Lung (tissue), 11 donors: ENCODE measurements at regions not wholly inside any gene's neighbourhood (a gene's known extent, or its start where the extent isn't known, plus 50 kb on each side); places are given as distances from the start of the nearest gene placed in this dataset.

Source experiments
- ATAC-seq: fragments of 200-7000 bp; cut with Tn5 transposase; one replicate; pipeline ENCODE4 v1.9.1; 2020; ENCODE audit warnings: moderate number of reproducible peaks; ENCODE audit not compliant: insufficient read depth, low FRiP score
- DNase-seq, 3 donors: peaks; one replicate each; pipeline ENCODE4 v3.0.0-alpha.2; 2013 to 2017
- H3K27ac ChIP-seq, 2 donors: one replicate each; pipeline ENCODE4 v1.5.1; 2013; ENCODE audit warnings: mild to moderate bottlenecking in 2 of 2, moderate library complexity in 2 of 2, control low read depth in 1 of 2, inconsistent platforms in 1 of 2, low read depth in 1 of 2, low read length in 1 of 2
- H3K27me3 ChIP-seq, 3 donors: one replicate each; pipeline ENCODE4 v1.5.1; 2013; ENCODE audit warnings: low read length in 2 of 3; ENCODE audit not compliant: control insufficient read depth in 3 of 3, insufficient read depth in 3 of 3
- H3K36me3 ChIP-seq, 4 donors: one replicate each; pipeline ENCODE4 v1.5.1; 2013; ENCODE audit warnings: low read length in 4 of 4, mild to moderate bottlenecking in 1 of 4, moderate library complexity in 1 of 4; ENCODE audit not compliant: control insufficient read depth in 4 of 4, insufficient read depth in 4 of 4
- H3K4me1 ChIP-seq, 5 donors: one replicate each; pipeline ENCODE4 v1.5.1; 2013; ENCODE audit warnings: low read length in 5 of 5, mild to moderate bottlenecking in 2 of 5, moderate library complexity in 1 of 5; ENCODE audit not compliant: control insufficient read depth in 5 of 5, insufficient read depth in 5 of 5
- H3K4me3 ChIP-seq: one replicate; pipeline ENCODE4 v1.5.1; 2013; ENCODE audit warnings: mild to moderate bottlenecking, control low read depth, moderate library complexity
- H3K9ac ChIP-seq, 2 donors: one replicate each; pipeline ENCODE4 v1.5.1; 2013; ENCODE audit warnings: low read length in 2 of 2, control low read depth in 1 of 2; ENCODE audit not compliant: insufficient read depth in 1 of 2
- H3K9me3 ChIP-seq, 4 donors: one replicate each; pipeline ENCODE4 v1.5.1; 2013; ENCODE audit warnings: low read length in 3 of 4, mild to moderate bottlenecking in 1 of 4, moderate library complexity in 1 of 4; ENCODE audit not compliant: control insufficient read depth in 4 of 4, insufficient read depth in 3 of 4
- CTCF ChIP-seq: IDR thresholded peaks from 2 replicates; pipeline ENCODE4 v1.5.1; 2012; ENCODE audit warnings: mild to moderate bottlenecking; ENCODE audit errors: control extremely low read depth, extremely low read depth
- WGBS, 2 donors: extraction: QIAGEN DNeasy Blood & Tissue Kit; methylation state at CpG; one replicate each; pipeline ENCODE4 v1.1.7; 2013; 5-methylcytosine and 5-hydroxymethylcytosine counted together
- donor health status: control.
- donor health status: control.
- donor health status: Bipolar disorder and iron deficiency.
- donor health status: healthy.
- donor health status: DM: yes; HTN: yes; CAD: no.

DNA sequence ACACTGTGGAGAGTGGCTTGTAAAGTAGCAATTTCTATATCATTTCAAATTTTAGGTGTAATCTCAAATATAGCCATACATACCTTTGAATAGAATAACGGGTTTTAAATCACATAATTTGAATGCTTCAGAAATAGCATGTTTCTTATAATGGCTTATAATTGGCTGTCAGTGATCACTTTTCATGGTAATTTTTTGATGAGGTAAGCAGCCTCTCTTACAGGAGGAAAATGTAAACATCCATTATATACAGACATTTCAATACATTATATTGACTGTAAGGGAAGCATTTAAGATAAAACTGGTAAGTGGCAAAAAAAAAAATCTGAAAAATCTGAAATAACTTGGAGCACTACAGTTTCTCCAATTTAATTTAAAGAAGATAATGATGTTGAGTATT, 67.8 kb upstream of the PHACTR2 start:
- no peaks in the 10 kb centered on the region for H3K9me3 ChIP-seq
- peaks cover 0 to 11% (median 5%) of the 10 kb centered on the region in 5 donors for H3K4me1 ChIP-seq
- H3K4me3 ChIP-seq: no peak overlapping the region
- no peak for DNase-seq
- WGBS, 2 donors: 95 to 97% methylated on average over 1 of the region's 1 CpG
- H3K36me3 ChIP-seq: no peaks in the 10 kb centered on the region
- no peak for ATAC-seq
- H3K9ac ChIP-seq: no peak overlapping the region
- H3K27me3 ChIP-seq: no peaks in the 10 kb centered on the region
- no peak for TF ChIP-seq CTCF
- no peak overlapping the region for H3K27ac ChIP-seq

DNA sequence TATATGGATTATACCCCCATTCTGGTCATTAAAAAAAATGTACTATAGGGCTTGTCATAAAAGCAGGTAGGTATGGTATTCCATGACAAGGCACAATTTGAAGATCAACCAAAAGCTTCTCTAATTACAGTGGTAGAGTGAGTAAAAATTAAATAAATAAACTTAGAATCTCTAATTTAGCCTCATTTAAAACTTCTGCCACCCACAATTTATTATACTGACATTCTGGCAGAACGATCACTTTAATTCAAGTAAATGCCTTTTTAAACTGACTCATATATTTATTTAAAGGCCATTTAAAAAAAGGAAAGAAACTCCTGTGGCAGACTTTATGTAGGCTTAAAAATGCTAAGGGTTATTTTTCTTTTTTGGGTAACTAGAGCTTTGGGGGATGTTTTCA, 68.3 kb upstream of the PHACTR2 start:
- 89 to 94% methylated on average over 1 of the region's 1 CpG for WGBS, 2 donors
- ATAC-seq (no peak), DNase-seq (no peak)
- Histone ChIP-seq H3K4me3 (no peak overlapping the region), H3K27ac (no peak overlapping the region), H3K9ac (no peak overlapping the region), H3K36me3 (no peaks in the 10 kb centered on the region), H3K27me3 (no peaks in the 10 kb centered on the region), H3K4me1 (peaks cover 0 to 11% (median 5%) of the 10 kb centered on the region in 5 donors), H3K9me3 (no peaks in the 10 kb centered on the region)
- TF ChIP-seq CTCF: no peak

GRCh38 chr6:143608906-143609305, 68.9 kb upstream of the PHACTR2 start:
- Histone ChIP-seq H3K4me1 (peaks cover 0 to 11% (median 5%) of the 10 kb centered on the region in 5 donors), H3K36me3 (no peaks in the 10 kb centered on the region), H3K27ac (no peak overlapping the region), H3K9me3 (no peaks in the 10 kb centered on the region), H3K9ac (no peak overlapping the region), H3K27me3 (no peaks in the 10 kb centered on the region), H3K4me3 (no peak overlapping the region)
- 93 to 96% methylated on average over 5 of the region's 5 CpGs for WGBS, 2 donors
- ATAC-seq: no peak
- no peak for DNase-seq
- no peak for TF ChIP-seq CTCF

GRCh38 chr6:143607974-143608373, 69.8 kb upstream of the PHACTR2 start:
- H3K4me1 ChIP-seq: peaks cover 0 to 11% (median 5%) of the 10 kb centered on the region in 5 donors
- TF ChIP-seq CTCF: no peak
- no peaks in the 10 kb centered on the region for H3K27me3 ChIP-seq
- H3K9me3 ChIP-seq: no peaks in the 10 kb centered on the region
- 48 to 65% methylated on average over 7 of the region's 7 CpGs for WGBS, 2 donors
- no peak overlapping the region for H3K4me3 ChIP-seq
- H3K9ac ChIP-seq: no peak overlapping the region
- no peak overlapping the region for H3K27ac ChIP-seq
- ATAC-seq (no peak), DNase-seq (no peak)
- H3K36me3 ChIP-seq: no peaks in the 10 kb centered on the region
